Loucy (cell line): ENCODE measurements at regions not wholly inside any gene's neighbourhood (a gene's known extent, or its start where the extent isn't known, plus 50 kb on each side); places are given as distances from the start of the nearest gene placed in this dataset.

Source experiments
- H2AFZ ChIP-seq: fragments of 200-600 bp; sonication (generic); 2 replicates; pipeline ENCODE4 v1.6.0; 2016; ENCODE audit warnings: antibody characterized with exemption, mild to moderate bottlenecking, low read length, moderate library complexity
- H3F3A ChIP-seq: fragments of 200-600 bp; 2 replicates; pipeline ENCODE4 v1.6.0; 2016; ENCODE audit warnings: antibody characterized with exemption, low read depth, mild to moderate bottlenecking
- H3K27me3 ChIP-seq: fragments of 200-600 bp; sonication (generic); 2 replicates; pipeline ENCODE4 v1.6.1; 2014; ENCODE audit warnings: low read length, mild to moderate bottlenecking; ENCODE audit not compliant: insufficient read depth, poor library complexity, severe bottlenecking
- H3K36me3 ChIP-seq: fragments of 200-600 bp; sonication (generic); 2 replicates; pipeline ENCODE4 v1.6.1; 2016; ENCODE audit warnings: low read length; ENCODE audit not compliant: insufficient read depth
- H3K4me1 ChIP-seq: fragments of 200-600 bp; sonication (generic); 2 replicates; pipeline ENCODE4 v1.5.1; 2014; ENCODE audit warnings: low read length, mild to moderate bottlenecking; ENCODE audit not compliant: insufficient read depth, poor library complexity, severe bottlenecking
- H3K4me2 ChIP-seq: fragments of 200-600 bp; sonication (generic); 2 replicates; pipeline ENCODE4 v1.6.0; 2014; ENCODE audit warnings: antibody characterized with exemption, low read length, low read depth, mild to moderate bottlenecking; ENCODE audit not compliant: poor library complexity, severe bottlenecking
- H3K4me3 ChIP-seq: fragments of 200-600 bp; sonication (generic); 2 replicates; pipeline ENCODE4 v1.5.1; 2014; ENCODE audit warnings: low read length, mild to moderate bottlenecking, mixed read lengths; ENCODE audit not compliant: poor library complexity, severe bottlenecking
- H3K79me2 ChIP-seq: fragments of 200-600 bp; sonication (generic); 2 replicates; pipeline ENCODE4 v1.6.1; 2014; ENCODE audit warnings: low read length; ENCODE audit not compliant: insufficient read depth
- H3K9ac ChIP-seq: fragments of 200-600 bp; sonication (generic); 2 replicates; pipeline ENCODE4 v1.6.0; 2014; ENCODE audit warnings: mild to moderate bottlenecking, low read depth, low read length, moderate library complexity; ENCODE audit not compliant: poor library complexity, severe bottlenecking
- H3K9me2 ChIP-seq: fragments of 200-600 bp; sonication (generic); replicated peaks from 2 replicates; pipeline ENCODE4 v1.6.1; 2016; ENCODE audit warnings: low read depth, low read length, mixed read lengths
- H3K9me3 ChIP-seq: fragments of 200-600 bp; sonication (generic); 2 replicates; pipeline ENCODE4 v1.6.1; 2014; ENCODE audit warnings: mild to moderate bottlenecking, antibody characterized with exemption, low read length, low read depth; ENCODE audit not compliant: insufficient read depth
- H4K20me1 ChIP-seq: fragments of 200-600 bp; sonication (generic); 2 replicates; pipeline ENCODE4 v1.6.0; 2014; ENCODE audit warnings: antibody characterized with exemption, low read length, mild to moderate bottlenecking; ENCODE audit not compliant: insufficient read depth, poor library complexity, severe bottlenecking
- EZH2phosphoT487 ChIP-seq: fragments of 200-600 bp; IDR thresholded peaks from 2 replicates; pipeline ENCODE4 v1.6.1; 2018; ENCODE audit warnings: antibody characterized with exemption, mild to moderate bottlenecking, moderate library complexity, borderline replicate concordance
- TF ChIP-seq, protein P1 (sequence below): fragments of 200-600 bp; sonication (generic); conservative IDR thresholded peaks from 2 replicates; pipeline ENCODE4 v1.5.1; 2014; ENCODE audit warnings: mild to moderate bottlenecking, antibody characterized with exemption, low read length

DNA sequence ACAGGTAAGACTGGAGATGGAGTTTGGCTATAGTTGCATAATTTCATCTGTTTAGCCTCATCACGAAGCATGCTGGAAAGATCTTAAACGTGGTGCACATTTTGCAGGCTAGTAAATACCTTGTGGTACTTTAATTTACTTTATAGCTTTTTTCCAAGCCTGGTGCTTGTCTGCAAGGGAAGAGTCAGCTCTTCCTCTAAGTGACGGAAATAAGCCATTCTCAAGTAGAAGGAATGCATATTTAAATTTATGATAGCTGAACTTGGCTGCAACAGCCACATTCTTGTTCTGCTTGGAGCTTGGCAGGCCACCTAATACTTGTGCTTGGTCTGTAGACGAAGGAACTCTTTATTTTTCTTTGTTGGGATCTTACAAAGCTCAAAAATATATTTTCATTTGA, 188.0 kb upstream of the PIK3R1 start:
- H3F3A ChIP-seq = no peaks in the 10 kb centered on the region
- no peak overlapping the region for H2AFZ ChIP-seq
- H3K4me2 ChIP-seq = no peak overlapping the region
- H3K36me3 ChIP-seq = no peaks in the 10 kb centered on the region
- H3K4me1 ChIP-seq = peaks cover 4% of the 10 kb centered on the region
- no peaks in the 10 kb centered on the region for H3K9me2 ChIP-seq
- H3K4me3 ChIP-seq = no peak overlapping the region
- H4K20me1 ChIP-seq = no peaks in the 10 kb centered on the region
- no peak overlapping the region for H3K9ac ChIP-seq
- no peaks in the 10 kb centered on the region for H3K9me3 ChIP-seq
- no peak for TF ChIP-seq EZH2phosphoT487
- TF ChIP-seq, protein P1, sequence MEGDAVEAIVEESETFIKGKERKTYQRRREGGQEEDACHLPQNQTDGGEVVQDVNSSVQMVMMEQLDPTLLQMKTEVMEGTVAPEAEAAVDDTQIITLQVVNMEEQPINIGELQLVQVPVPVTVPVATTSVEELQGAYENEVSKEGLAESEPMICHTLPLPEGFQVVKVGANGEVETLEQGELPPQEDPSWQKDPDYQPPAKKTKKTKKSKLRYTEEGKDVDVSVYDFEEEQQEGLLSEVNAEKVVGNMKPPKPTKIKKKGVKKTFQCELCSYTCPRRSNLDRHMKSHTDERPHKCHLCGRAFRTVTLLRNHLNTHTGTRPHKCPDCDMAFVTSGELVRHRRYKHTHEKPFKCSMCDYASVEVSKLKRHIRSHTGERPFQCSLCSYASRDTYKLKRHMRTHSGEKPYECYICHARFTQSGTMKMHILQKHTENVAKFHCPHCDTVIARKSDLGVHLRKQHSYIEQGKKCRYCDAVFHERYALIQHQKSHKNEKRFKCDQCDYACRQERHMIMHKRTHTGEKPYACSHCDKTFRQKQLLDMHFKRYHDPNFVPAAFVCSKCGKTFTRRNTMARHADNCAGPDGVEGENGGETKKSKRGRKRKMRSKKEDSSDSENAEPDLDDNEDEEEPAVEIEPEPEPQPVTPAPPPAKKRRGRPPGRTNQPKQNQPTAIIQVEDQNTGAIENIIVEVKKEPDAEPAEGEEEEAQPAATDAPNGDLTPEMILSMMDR = no peak
- no peaks in the 10 kb centered on the region for H3K79me2 ChIP-seq
- H3K27me3 ChIP-seq = no peaks in the 10 kb centered on the region

DNA sequence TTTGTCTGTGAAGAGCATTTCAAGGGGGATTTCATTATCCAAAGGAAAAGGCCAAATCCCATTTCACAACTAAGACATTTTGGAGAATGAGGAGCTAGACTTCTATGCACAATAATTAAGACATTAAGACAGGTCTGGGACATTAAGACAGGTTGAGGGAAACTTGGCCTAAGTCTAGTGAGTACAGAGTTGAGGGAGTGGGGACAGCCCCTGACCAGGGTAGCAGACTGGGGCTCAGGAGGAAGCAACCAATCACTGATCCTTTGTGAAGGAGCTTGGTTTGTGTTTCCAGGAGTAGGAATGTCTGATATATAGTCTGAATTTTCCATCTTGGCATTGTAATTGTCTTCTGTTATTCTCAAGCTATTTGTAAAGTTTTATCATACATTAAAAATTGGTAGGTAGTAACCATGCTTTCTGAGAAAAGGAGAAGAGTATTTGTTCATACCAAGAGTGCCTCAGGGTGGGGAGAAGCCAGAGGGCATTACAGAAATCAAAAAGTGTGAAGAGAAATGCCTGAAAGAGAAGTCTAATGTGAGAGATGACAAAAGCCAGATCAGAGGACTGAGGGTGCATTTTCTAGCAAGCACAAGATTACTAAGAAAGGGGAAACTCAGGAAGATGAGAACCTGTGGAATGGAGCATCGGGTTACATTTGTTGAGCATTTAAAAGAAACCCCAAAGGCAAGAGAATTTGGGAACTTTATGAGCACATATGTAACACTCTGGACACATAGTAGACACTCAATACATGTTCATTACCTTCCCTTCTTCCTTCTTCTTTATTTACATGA, 189.3 kb upstream of the PIK3R1 start:
- no peaks in the 10 kb centered on the region for H3K9me2 ChIP-seq
- H3K27me3 ChIP-seq = no peaks in the 10 kb centered on the region
- no peaks in the 10 kb centered on the region for H3K36me3 ChIP-seq
- H3K9ac ChIP-seq = no peak overlapping the region
- H4K20me1 ChIP-seq = no peaks in the 10 kb centered on the region
- no peaks in the 10 kb centered on the region for H3K9me3 ChIP-seq
- H2AFZ ChIP-seq = no peak overlapping the region
- no peaks in the 10 kb centered on the region for H3K79me2 ChIP-seq
- no peak overlapping the region for H3K4me2 ChIP-seq
- no peaks in the 10 kb centered on the region for H3F3A ChIP-seq
- H3K4me1 ChIP-seq = peaks cover 4% of the 10 kb centered on the region
- H3K4me3 ChIP-seq = no peak overlapping the region
- TF ChIP-seq, protein P1 = no peak
- TF ChIP-seq EZH2phosphoT487 = no peak

- H3K9ac ChIP-seq = no peak overlapping the region
- no peak overlapping the region for H2AFZ ChIP-seq
- H3K9me3 ChIP-seq = no peaks in the 10 kb centered on the region
- H3K9me2 ChIP-seq = no peaks in the 10 kb centered on the region
- H3K4me3 ChIP-seq = no peak overlapping the region
- peaks cover 4% of the 10 kb centered on the region for H3K4me1 ChIP-seq
- H3K4me2 ChIP-seq = no peak overlapping the region
- H4K20me1 ChIP-seq = no peaks in the 10 kb centered on the region
- H3K27me3 ChIP-seq = no peaks in the 10 kb centered on the region
- H3K79me2 ChIP-seq = no peaks in the 10 kb centered on the region
- no peaks in the 10 kb centered on the region for H3F3A ChIP-seq
- no peak for TF ChIP-seq EZH2phosphoT487
- TF ChIP-seq, protein P1 = no peak
- no peaks in the 10 kb centered on the region for H3K36me3 ChIP-seq
Observed at GRCh38 chr5:68024426-68024825, 191.1 kb upstream of the PIK3R1 start.
